GM12865 (cell line): ENCODE measurements at regions not wholly inside any gene's neighbourhood (a gene's known extent, or its start where the extent isn't known, plus 50 kb on each side); places are given as distances from the start of the nearest gene placed in this dataset.

Experiments
- DNase-seq: peaks from one replicate; pipeline ENCODE4 v3.0.0; 2010; ENCODE audit warnings: low read depth
- H3K4me3 ChIP-seq: 2 replicates; pipeline ENCODE4 v1.5.1; 2011; ENCODE audit warnings: mild to moderate bottlenecking, low read depth, low read length, control low read depth
- TF ChIP-seq, protein P1 (sequence below): IDR thresholded peaks from 2 replicates; pipeline ENCODE4 v1.5.1; 2011; ENCODE audit warnings: low read length, control low read depth, low read depth, inconsistent platforms; ENCODE audit not compliant: insufficient read depth; ENCODE audit errors: missing control alignments

DNA sequence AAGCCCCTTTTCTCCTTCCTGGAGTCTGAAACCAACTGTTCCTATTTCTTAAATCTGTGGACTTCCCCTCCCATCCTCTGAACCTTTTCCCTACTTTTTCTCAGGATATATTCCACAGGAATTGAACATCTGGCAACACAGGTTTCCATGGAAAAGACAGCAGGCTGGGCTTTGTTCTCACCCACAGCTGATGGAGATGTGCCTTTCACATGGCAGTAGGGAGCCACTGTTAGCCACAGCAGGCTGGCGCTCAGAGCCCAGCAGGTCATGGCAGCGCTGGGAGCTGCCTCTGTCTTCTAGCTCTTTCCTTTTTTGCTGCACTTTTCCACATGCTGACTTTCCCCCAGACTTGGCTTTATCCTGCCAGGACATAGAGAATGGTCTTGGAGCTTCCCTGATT, 116.4 kb upstream of the NLRP1 start:
- DNase-seq, result no peak
- H3K4me3 ChIP-seq, result no peak overlapping the region
- TF ChIP-seq, protein P1, sequence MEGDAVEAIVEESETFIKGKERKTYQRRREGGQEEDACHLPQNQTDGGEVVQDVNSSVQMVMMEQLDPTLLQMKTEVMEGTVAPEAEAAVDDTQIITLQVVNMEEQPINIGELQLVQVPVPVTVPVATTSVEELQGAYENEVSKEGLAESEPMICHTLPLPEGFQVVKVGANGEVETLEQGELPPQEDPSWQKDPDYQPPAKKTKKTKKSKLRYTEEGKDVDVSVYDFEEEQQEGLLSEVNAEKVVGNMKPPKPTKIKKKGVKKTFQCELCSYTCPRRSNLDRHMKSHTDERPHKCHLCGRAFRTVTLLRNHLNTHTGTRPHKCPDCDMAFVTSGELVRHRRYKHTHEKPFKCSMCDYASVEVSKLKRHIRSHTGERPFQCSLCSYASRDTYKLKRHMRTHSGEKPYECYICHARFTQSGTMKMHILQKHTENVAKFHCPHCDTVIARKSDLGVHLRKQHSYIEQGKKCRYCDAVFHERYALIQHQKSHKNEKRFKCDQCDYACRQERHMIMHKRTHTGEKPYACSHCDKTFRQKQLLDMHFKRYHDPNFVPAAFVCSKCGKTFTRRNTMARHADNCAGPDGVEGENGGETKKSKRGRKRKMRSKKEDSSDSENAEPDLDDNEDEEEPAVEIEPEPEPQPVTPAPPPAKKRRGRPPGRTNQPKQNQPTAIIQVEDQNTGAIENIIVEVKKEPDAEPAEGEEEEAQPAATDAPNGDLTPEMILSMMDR, result no peak

DNA sequence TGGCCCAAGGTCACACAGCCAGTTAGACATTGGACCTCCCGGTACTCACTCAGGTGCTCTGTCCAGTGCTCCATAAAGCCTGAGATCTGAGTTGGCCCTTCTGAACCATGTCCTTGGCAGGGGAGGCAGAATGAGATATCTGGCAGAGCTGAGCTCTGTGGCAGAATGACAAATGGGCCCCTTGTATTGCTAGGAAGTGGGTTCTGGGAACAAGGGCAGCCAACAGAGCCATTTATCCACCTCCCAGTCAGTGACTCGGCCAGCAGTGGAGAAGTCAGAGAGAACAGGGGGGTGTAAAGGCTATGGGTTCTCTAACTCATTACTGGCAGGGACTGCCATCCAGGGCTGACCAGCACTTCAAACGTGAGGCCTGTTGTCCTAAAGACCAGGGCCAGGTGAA, 117.1 kb upstream of the NLRP1 start:
- TF ChIP-seq, protein P1, result no peak
- H3K4me3 ChIP-seq, result no peak overlapping the region

DNA sequence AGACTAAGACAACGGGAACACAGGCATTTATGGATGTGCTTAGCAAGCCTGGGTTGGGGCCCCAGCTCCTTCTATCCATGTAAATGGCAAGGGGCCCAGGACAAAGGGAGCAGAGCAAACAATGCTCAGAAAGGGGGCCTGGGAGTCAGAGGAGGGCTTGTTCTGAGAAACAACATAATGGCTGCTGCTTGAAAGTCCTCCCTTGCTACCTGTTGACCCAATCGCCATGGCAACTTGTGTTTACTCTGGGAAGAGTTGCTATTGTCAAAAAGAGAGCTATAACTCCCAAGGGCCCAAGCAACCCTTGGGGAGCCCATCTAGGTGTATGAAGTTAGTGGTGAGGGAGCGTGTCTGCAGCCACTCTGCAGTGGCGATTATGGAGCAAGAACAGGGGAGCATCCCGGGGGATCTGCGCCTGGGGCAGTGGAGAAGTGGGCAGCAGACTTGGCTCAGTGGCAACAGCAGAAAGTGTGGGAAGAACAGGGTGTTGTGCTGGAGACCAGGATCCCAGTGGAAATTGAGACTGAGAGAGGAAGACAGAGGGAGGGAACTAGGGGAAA, 118.7 kb upstream of the NLRP1 start:
- TF ChIP-seq, protein P1, result no peak
- H3K4me3 ChIP-seq, result no peak overlapping the region
- DNase-seq, result no peak

More for the DNA sequence above, 117.1 kb upstream of the NLRP1 start:
- no peak for DNase-seq

DNA sequence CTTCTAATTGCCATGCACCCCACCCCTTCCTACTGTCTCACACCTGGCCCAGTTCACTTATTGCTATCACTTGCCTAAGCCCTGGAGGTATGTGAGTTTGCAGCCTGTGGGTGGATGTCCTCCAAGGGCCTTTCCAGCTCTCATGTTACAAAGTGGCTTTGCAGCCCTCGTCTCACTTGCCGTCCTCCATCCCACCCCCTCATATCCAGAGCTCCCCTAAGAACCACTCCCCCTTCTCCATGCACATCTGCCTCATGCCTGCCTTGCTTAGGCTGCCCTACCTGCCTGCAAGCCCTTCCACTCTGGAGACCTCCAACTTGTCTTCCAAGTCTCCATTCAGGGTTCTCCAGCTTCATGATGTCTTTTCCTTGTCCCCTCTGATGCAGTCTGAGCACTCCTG, 119.4 kb upstream of the NLRP1 start:
- TF ChIP-seq, protein P1, result no peak
- H3K4me3 ChIP-seq, result no peak overlapping the region
- DNase-seq, result no peak

DNA sequence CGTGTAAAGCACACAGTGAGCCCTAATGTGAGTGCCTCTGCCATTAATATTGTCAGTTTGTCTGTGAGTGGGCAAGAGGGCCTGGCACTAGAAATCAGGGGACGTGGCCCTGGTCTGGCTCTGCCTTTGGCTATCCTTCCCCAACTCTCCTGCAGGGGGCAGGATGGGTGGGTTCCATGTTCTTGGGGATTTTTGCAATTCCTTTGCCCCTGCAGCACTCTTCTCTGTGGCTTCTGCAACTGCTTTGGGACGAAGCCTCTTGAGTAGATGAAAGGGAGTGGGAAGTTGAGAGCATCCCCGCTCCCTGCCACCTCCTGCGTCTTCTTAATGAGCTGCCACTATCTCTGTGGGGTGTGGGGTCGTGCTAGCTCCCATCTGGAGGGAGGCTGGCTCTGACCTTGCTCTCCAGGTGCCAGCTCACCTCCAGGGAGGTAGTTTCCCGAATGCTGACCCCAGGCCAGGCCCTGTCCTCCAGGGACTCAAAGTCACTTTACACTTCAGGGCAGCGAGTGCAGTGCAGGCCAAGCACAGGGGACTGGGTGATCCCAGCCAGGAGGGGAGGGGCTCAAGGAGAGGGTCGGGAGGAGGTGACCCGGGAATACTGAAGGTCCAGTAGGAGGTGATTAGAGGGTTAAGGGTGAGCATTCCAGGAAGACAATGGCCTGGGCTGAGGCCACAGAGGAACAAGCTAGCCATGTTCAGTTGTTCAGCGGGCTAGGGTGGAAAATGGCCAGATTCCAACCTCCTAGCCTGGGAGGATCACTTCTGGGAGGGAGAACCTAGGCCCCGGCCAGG, 121.0 kb upstream of the NLRP1 start:
- DNase-seq, result peak; percentile 9
- no peak overlapping the region for H3K4me3 ChIP-seq
- TF ChIP-seq, protein P1, result peak; percentile 46

DNA sequence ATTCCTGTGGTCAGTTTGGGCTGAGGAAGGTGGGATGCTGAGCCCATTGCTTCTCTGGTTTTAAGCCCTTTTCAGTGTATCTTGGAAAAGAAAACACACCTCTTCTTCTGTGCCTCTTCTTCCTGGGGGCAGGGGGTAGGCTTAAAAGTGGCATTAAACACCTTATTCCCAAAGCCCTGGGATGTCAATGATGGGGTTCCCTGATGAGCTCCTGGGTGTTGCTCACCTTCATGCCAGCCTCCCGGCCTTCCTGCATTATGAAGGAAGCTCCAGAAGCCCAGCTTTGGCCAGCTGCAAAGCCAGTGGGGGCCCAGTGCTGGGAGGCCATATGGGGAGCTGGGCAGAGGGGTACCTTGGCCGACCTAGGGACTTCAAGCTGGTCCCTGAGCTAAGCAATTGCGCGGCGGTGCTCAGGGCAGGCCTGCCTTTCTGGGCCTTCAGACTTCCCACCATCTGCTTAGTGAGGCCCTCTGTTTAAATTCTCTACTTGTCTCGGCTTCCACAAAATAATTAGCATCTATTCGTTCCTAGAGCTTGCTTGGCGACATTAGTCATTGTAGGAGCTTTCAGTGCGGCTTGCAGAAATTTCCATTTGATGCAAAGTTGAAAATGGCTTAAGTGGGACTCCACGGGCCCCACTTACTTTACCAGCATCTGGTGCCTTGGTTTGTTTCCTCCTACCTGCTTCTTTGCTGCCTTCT, 121.7 kb upstream of the NLRP1 start:
- DNase-seq, result no peak
- no peak overlapping the region for H3K4me3 ChIP-seq
- TF ChIP-seq, protein P1, result no peak
